Fibroblast of pulmonary artery (primary cell): ENCODE measurements at regions not wholly inside any gene's neighbourhood (a gene's known extent, or its start where the extent isn't known, plus 50 kb on each side); places are given as distances from the start of the nearest gene placed in this dataset.

Experiments used
- DNase-seq: peaks from one replicate; pipeline ENCODE4 v3.0.0-alpha.2; 2010; ENCODE audit warnings: low read depth
- H3K4me3 ChIP-seq: replicated peaks from 2 replicates; pipeline ENCODE4 v1.5.1; 2011; ENCODE audit warnings: low read depth, mild to moderate bottlenecking, control low read depth, low read length, moderate library complexity
- CTCF ChIP-seq: IDR thresholded peaks from 2 replicates; pipeline ENCODE4 v1.5.1; 2011; ENCODE audit warnings: mild to moderate bottlenecking, control low read depth, low read length, inconsistent platforms; ENCODE audit errors: missing control alignments

GRCh38 chrX:115503099-115503498 lies 57.9 kb upstream of the PLS3 start:
- TF ChIP-seq CTCF: no peak
- DNase-seq: no peak
- no peak overlapping the region for H3K4me3 ChIP-seq

- TF ChIP-seq CTCF: no peak
- no peak overlapping the region for H3K4me3 ChIP-seq
- DNase-seq: no peak
Observed at GRCh38 chrX:115504167-115504566, 56.8 kb upstream of the PLS3 start.
